NCI-H1105 (cell line): ENCODE measurements at regions not wholly inside any gene's neighbourhood (a gene's known extent, or its start where the extent isn't known, plus 50 kb on each side); places are given as distances from the start of the nearest gene placed in this dataset.

Experiments
- DNase-seq: peaks from one replicate; lab custom pipeline; 2025; lab: John Stamatoyannopoulos, UW

GRCh38 chr2:181189951-181190350 is 209.5 kb downstream of the UBE2E3 start:
- no peak for DNase-seq

DNA sequence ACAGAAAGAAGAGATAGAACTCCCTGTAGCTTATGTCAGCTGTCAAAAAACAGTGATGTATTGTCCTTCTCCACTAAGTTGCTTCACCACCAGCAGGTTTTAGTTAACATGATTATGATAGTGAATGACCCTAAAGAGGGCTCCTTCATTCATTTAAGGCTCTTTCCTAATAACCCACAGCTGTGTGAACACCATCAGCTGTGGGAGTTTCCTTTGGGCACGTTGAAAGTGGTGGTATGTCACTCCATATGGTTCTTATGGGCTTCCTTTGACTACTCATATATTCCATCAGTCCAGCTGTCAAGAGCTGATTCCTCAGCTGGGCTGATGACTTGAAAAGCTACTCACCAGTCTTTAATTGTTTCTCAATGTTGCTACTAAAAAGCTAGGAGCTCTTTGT is 210.3 kb downstream of the UBE2E3 start:
- DNase-seq, result no peak

GRCh38 chr2:181193550-181193949 is 213.1 kb downstream of the UBE2E3 start:
- DNase-seq, result no peak

DNA sequence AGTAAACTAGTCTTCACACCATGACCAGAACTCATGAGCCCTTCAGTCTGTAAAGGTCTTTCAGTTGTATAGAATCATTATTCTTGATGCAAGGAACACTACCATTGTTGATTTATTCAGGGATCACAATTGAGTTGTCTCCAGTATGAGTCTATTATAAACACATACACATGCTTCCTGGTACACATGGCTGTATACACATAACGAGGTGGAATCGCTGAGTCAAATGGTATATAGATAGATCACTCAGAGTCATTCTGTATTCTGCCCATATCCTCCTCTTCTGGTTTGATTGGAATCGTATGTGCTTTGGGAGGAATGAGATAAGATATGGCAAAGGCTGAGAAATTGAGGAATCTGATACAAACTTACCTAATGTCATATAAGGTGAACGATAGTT is 216.0 kb downstream of the UBE2E3 start:
- DNase-seq, result no peak

DNA sequence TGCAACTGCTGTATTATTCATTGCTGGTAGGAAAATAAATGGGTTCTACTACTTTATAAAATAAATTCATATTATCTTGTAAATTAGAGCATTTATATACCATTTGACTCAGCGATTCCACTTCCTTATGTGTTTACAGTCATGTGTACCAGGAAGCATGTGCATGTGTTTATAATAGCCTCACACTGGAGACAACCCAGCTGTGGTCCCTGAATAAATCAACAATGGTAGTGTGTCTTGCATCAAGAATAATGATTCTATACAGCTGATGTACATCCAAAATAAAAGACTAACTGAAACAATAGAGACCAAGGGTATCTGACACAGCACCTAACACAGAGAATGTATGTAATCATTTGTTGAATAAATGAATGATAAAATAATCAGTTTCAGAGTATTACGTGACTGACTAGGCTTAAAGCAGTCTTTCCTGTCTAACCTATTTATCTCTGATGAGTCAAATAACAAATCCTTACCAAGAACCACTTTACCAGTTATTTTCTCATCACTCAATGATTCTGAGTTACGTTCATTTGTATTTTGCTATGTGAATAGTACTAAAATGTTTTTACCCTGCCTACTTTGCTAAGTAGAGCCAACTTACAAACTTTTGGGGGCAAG is 216.8 kb downstream of the UBE2E3 start:
- DNase-seq, result no peak

GRCh38 chr2:181198183-181198864 is 217.9 kb downstream of the UBE2E3 start:
- DNase-seq, result no peak

GRCh38 chr2:181203412-181203811 is 223.0 kb downstream of the UBE2E3 start:
- DNase-seq, result no peak

GRCh38 chr2:181203916-181204315 is 223.5 kb downstream of the UBE2E3 start:
- DNase-seq, result no peak

DNA sequence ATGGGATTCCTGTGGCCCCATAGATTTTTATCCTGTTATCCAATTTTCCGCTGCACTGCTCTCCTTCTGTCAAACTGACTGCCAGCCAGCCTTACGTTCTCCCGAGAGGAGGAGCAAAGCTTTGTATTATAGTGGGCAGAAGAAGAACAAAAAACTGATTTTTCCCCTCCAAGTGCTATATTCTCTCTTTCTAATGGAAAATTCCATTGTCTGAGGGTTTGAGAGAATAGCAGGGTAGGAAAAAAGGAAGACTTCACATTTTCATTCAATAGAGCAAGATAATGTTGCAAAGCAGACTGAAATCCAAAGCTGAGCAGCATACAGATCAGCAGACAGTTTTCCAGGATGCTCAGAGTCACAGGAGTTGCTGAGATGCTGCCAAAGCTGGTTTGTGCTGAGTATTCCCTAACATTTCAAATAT is 238.0 kb downstream of the UBE2E3 start:
- DNase-seq, result no peak

DNA sequence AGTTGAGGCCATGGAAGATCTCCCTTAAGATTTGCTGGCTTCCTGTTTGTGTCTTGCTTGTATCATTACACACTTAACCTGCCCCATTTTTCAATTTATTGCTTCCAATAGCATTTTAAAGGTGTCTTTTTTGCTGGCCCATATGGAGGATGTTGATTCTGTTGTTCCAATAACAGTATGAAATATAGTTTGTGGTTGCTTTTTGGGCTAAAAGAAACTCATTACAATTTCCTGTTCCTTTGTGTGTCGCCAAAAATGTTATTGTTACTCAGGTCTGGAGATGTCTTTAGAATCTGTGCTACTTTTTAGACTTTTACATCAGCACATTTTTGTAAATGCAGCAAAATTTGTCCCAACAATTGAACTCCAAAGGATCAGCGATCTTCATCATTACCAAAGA is 234.0 kb upstream of the ITGA4 start:
- DNase-seq, result no peak

- no peak for DNase-seq
Measured at GRCh38 chr2:181224866-181225265, 232.3 kb upstream of the ITGA4 start.

DNA sequence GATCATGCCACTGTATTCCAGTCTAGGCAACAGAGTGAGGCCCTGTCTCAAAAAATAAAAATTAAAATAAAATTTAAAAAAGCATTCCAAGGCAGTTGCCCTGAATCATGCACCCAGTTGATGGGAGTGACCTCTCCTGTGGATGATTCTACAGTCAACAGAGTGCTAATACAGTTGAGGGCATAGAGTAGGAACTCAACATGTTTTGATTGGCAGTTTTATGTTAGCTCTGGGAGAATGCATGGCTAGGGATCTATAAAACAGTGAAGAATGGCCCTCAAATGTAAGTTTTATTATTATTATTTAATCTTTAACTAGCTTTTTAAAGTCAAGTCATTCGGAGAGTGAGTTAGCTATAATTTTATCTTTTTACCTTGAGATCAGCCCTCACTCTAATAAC is 228.5 kb upstream of the ITGA4 start:
- no peak for DNase-seq

DNA sequence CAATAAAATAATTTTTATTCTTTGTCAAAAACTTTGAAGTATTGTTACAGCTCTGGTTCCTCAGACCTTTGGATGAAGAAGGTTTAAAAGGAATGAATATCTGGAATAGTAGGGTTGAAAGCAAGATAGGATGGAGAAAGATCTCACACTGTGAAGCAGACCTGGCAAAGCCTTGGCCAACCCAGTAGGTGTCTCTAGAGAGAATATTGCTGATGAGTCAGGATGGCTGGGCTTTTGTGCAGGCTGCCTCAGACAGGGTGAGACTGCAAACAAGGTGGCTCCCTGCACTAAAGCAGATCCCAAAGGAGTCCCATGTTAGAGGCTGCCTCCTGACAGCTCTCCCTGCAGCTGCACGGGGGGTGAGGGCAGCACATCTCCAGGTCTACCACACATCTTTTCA is 226.0 kb upstream of the ITGA4 start:
- no peak for DNase-seq

- DNase-seq, result no peak
Measured at GRCh38 chr2:181231886-181232621, 225.1 kb upstream of the ITGA4 start.

DNA sequence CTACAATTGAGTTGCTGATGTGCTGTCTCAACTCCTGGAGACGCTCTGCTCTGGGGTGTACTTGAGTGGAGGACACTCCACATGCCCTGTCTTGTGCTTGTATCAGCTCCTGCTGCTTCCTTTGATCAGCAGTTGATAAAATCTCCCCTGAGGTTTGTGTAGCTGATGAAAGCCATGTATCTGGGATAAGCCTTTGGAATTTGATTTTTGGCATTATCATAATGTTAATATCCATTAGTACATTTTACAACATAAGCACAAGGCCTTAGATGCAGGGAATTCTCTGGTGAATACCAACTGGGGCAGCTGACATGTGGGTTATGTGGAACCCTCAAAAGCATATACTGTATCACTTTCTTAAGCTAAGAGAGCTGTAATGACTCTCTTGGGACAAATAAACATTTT is 222.7 kb upstream of the ITGA4 start:
- DNase-seq, result peak; percentile 19

DNA sequence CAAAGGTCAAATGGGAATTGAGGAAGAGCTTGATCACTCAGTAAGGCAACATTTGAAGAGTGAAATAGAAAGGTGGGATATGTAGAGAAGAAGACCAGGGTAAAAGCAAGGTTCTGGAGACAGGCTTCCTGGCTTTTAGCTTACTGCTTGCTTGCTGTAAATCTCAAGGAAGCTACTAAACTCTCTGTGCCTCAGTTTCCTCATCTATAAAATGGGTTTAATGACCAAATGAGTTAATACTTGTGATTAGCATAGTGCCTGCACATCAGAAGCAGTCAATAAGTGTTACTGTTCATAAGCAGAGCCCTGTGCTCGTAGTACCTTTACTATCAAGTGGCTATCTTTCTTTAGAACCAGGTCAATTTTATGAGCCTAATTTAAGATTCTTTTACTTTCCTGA is 222.2 kb upstream of the ITGA4 start:
- DNase-seq, result no peak

DNA sequence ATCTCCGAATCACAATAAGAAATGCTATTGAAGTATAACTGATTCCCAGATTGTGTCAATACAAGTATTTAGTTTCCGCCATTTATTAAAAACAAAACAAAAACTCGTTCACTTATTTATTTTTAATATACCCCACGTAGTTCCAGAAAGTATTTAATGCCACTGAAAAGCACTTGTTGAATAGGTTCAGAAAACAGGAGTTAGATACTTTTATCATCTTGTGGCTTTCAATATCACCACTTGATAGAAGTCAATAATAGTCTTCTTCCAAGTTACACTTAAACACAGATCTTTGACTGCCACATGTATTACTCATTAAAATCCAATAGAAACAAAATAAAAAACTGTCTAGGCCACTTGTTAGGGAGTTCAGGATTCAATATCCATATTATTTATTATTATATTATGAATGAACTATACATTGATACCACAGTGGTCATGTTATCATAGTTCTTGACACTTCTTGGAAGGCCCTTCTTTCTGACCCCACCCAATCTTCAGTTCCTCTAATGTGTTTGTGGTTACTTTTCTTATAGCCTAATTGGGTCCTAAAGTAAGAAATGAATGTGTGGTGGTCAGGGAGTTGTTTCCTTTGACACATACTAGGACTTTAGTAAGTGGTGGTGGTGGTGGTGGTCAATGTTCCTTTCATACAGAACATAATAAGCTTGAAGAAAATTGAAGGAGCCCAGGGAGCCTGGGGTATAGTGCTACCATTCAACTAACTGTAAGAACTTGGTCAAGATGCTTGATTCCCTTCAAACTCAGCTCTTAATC is 221.3 kb upstream of the ITGA4 start:
- no peak for DNase-seq

DNA sequence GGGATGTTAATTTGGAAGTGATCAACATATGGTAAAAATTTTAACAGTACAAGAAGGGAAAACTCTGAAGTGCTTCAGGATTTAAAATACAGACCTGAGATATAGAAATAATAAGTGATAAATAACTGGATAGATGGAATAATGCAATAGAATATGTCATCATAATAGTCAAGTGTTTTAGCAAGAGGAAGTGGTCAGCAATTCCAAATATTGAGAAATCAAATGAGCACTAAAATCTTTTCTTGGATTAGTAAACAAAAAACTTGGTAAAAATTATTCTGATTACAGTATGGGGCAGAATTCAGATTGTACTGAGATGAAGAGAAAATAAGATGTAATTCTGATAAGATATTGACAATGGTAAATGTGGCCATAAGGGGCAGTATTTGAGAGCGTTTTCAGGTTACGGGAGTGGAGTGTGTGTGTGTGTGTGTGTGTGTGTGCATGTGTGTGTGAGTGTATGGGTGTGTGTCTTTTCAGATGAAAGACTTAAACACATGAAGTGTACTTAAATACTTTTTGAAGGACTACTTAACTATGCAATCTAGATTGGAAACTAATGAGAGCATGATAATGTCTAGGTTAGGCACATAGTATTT is 217.9 kb upstream of the ITGA4 start:
- DNase-seq, result no peak

GRCh38 chr2:181240844-181241243 is 216.3 kb upstream of the ITGA4 start:
- DNase-seq, result no peak

DNA sequence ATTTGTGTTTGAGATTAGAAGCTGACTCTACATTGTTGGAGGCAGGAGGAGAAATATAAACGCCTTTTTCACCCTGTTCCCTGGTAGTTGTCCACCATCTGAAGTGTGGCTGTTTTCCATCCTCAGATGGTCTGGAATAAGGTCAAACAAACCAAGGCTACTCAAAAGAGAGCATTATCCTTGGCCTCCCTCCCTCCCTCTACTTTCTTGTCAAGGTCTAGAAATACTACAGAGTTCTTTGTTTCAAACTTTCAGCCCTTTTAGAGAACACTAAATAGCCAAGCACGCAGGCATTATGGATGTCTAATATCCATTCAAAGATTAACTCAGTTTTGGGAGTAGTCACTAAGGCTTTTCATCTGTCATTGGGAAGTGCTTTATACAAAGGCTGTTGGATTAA is 215.8 kb upstream of the ITGA4 start:
- DNase-seq, result no peak

DNA sequence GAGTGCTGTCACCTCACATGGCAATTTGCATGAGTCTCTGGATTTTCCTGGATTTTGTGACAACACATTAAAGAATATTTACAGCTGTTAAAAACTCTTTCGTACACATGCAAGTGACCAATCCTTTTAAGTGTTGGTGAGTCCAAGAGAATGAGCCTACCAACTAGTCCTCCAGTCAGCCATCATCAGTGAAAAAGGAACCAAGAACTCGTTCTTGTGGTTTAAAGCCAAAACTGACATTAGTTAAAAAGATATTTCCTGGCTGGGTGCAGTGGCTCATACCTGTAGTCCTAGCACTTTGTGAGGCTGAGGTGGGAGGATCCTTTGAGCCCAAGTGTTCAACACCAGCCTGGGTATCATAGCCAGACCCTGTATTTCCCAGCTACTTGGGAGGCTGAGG is 215.4 kb upstream of the ITGA4 start:
- DNase-seq, result no peak

GRCh38 chr2:181242262-181242661 is 214.9 kb upstream of the ITGA4 start:
- no peak for DNase-seq
